ENCODE measurements at regions not wholly inside any gene's neighbourhood (a gene's known extent, or its start where the extent isn't known, plus 50 kb on each side); places are given as distances from the start of the nearest gene placed in this dataset.

DNA sequence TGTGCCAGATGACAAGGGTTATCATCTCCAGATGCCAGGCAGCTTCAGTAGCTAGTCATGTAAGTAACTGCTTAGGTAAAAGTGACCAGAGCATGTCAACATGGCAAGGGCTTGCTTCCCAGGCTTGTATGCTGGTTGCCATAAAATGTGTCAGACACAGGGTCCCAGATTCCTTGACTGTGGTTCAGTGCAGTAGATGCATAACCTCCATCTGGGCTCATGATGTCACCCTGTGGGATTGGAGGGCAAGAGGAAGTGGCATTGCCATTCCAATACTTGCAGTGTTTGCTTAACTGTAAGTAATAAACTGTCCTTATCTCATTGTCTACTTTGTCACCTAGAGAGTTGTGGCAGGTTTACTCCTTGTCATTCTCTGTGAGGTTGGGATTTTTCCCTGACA, 226.8 kb downstream of the PCDH17 start:
- no peak for TF ChIP-seq POLR2A (IDR thresholded peaks at IDR 0.05)
- TF ChIP-seq, protein P1, sequence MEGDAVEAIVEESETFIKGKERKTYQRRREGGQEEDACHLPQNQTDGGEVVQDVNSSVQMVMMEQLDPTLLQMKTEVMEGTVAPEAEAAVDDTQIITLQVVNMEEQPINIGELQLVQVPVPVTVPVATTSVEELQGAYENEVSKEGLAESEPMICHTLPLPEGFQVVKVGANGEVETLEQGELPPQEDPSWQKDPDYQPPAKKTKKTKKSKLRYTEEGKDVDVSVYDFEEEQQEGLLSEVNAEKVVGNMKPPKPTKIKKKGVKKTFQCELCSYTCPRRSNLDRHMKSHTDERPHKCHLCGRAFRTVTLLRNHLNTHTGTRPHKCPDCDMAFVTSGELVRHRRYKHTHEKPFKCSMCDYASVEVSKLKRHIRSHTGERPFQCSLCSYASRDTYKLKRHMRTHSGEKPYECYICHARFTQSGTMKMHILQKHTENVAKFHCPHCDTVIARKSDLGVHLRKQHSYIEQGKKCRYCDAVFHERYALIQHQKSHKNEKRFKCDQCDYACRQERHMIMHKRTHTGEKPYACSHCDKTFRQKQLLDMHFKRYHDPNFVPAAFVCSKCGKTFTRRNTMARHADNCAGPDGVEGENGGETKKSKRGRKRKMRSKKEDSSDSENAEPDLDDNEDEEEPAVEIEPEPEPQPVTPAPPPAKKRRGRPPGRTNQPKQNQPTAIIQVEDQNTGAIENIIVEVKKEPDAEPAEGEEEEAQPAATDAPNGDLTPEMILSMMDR (IDR thresholded peaks at IDR 0.05): no peak
